ENCODE measurements at regions not wholly inside any gene's neighbourhood (a gene's known extent, or its start where the extent isn't known, plus 50 kb on each side); places are given as distances from the start of the nearest gene placed in this dataset.

DNA sequence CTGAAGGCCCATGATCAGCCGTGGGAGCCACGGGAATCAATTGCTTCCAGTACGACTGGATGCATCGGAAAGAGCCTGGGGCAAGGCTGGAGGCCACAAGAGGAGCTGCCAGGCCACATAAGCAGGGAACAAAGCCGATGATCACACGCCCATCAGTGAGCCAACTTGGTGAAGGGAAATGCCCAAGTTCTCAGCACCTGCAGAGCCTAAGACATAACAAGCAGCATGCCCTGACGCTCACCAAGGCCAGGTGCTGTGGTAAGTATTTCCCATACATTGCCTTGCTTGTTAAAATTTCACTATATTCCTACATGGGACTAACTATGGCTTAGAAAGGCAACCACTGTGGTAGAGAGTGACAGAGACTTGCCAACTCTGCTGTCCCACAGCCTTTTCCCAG is 555.9 kb downstream of the BCL11B start:
- DNase-seq (no peak), ATAC-seq (replicated peaks) (no peak)
- H3K27me3 Mint-ChIP-seq, result peaks cover 33 to 45% of the 10 kb centered on the region in 2 donors
- no peak overlapping the region for H3K4me3 Mint-ChIP-seq
- no peak overlapping the region for H3K27ac Mint-ChIP-seq
- peaks cover 9 to 10% of the 10 kb centered on the region in 2 donors for H3K4me1 Mint-ChIP-seq (ENCODE audit: low read depth in 2 of 2)
- H3K9me3 Mint-ChIP-seq, result no peaks in the 10 kb centered on the region
- H3K36me3 Mint-ChIP-seq (ENCODE audit: insufficient read depth), result peaks cover 4% of the 10 kb centered on the region

DNA sequence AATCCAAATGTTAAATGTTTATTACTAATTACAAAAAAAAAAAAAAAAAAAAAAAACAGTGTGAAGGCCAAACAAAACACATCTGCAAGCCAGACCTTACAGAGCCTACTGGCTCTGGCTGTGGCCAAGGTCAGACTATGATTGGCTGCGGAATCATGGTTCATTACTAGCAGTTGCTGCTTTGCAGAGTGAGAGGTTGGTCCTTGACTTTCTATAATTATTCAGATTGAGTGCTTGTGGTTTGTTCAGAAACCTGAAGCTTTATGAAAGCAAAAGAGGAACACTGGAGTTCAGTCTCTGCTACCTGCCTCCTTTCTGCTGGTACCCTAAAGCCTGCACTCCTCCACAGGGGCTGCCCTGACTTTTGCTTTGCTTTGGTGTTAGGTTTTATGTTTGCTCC is 550.9 kb downstream of the BCL11B start:
- Mint-ChIP-seq H3K36me3 (ENCODE audit: insufficient read depth) (peaks cover 4% of the 10 kb centered on the region), H3K9me3 (no peaks in the 10 kb centered on the region), H3K4me1 (ENCODE audit: low read depth in 2 of 2) (no peaks in the 10 kb centered on the region), H3K4me3 (no peak overlapping the region), H3K27ac (no peak overlapping the region), H3K27me3 (peaks cover 36 to 47% of the 10 kb centered on the region in 2 donors)
- DNase-seq (no peak), ATAC-seq (replicated peaks) (no peak)

DNA sequence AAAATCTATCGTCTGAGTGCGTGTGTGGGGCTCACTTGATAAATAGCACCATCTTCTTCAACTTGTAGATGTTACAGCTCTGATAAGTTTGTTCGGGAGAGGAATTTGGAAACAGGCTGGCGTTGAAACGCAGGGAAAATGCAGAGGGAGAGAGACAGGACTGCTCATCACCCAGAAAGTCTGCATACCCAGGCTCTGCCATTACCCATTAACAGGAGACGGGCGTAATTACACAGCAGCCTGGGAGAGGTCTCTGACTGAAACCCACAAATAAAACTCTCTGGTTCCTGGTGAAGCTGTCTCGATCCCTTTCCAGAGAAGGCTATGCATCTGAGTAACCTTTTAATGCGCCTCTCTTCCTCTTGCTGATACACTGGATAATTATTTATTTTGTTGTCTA is 547.3 kb downstream of the BCL11B start:
- Mint-ChIP-seq H3K9me3 (no peaks in the 10 kb centered on the region), H3K27me3 (peaks cover 27 to 34% of the 10 kb centered on the region in 2 donors), H3K4me1 (ENCODE audit: low read depth in 2 of 2) (no peaks in the 10 kb centered on the region), H3K4me3 (no peak overlapping the region), H3K27ac (peak overlapping the region in 1 of 2 donors; percentile 65), H3K36me3 (ENCODE audit: insufficient read depth) (peaks cover 4% of the 10 kb centered on the region)
- DNase-seq, result no peak
- no peak for ATAC-seq (replicated peaks)

DNA sequence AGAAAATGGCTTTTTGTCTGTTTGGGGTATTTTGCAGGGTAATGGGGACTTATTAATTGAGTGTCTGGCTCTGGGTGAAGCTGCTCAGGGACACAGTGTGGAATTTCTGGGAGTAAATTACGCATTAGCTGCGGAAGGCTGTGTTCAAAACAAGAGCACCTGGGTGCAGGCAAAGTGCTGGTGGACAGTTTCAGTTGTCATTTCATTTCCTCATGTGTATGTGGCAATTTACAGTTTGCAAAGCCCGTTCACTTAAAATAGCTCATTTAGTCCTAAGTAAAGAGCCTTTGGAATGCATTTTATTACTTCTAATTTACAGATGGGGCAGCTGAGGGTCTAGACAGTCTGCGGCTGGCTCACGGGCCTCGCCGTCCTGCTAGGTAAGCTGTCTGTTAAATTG is 546.8 kb downstream of the BCL11B start:
- DNase-seq (no peak), ATAC-seq (replicated peaks) (no peak)
- Mint-ChIP-seq H3K4me1 (ENCODE audit: low read depth in 2 of 2) (no peaks in the 10 kb centered on the region), H3K36me3 (ENCODE audit: insufficient read depth) (peaks cover 4% of the 10 kb centered on the region), H3K4me3 (no peak overlapping the region), H3K27ac (peak overlapping the region in 1 of 2 donors; percentile 65), H3K9me3 (no peaks in the 10 kb centered on the region), H3K27me3 (peaks cover 27 to 34% of the 10 kb centered on the region in 2 donors)

DNA sequence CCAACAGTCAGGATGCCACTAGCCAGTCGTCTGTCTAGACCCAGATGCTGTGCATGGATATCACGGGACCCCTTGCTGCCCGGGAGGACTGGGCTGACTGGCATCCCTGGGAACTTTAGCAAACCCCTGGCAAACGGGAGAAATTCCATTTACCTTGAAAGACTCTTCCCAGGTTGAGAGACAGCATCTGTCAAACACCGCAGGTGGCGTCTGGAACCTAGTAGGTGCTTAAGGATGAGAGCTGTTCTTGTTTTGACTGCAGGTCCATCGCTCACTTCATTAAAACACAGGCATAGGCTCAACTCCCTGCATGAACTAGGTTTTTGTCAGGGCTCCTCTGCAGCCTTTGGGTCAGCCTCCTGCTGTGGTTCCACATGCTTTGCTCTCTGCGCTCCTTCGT is 546.3 kb downstream of the BCL11B start:
- Mint-ChIP-seq H3K9me3 (no peaks in the 10 kb centered on the region), H3K27ac (no peak overlapping the region), H3K4me3 (no peak overlapping the region), H3K36me3 (ENCODE audit: insufficient read depth) (no peaks in the 10 kb centered on the region), H3K4me1 (ENCODE audit: low read depth in 2 of 2) (no peaks in the 10 kb centered on the region), H3K27me3 (peaks cover 27 to 34% of the 10 kb centered on the region in 2 donors)
- DNase-seq (no peak), ATAC-seq (replicated peaks) (no peak)

DNA sequence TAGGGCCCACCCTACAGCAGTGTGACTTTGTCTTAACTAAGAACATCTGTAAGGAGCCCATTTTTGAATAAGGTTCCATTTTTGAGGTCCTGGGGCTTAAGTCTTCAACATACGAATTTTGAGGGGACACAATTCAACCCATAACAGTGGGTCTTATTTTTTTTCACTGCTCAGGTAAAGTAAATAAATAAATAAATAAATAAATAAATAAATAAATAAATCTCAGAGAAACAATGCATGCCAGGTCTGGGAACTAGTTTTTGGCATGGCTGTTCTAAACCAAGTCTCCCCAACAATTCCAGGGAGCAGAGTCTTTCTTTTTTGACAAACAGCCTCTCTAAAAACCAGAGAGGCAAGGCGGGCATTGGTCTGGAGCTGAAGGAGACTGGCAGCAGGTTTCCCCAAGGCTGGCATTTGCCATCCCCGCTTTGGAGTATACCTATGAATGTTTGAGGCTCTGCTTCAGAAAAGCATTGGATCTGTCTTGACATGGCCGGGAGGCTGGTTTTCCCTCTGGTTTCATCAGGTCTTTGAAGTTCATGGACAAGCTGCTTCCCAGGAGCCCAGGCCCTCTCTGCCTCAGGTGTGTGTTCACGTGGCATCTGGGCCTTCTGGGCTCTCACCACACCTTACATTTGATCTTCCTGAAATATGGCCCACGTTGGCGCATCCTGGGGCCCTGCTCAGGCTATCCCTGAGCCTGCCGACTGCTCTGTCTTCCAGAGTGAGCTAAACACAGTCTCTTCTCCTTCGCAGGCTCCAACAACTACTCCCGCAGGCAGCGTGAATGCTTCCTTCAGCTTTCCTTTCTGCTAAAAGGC is 545.2 kb downstream of the BCL11B start:
- Mint-ChIP-seq H3K36me3 (ENCODE audit: insufficient read depth) (no peaks in the 10 kb centered on the region), H3K27ac (no peak overlapping the region), H3K4me1 (ENCODE audit: low read depth in 2 of 2) (no peaks in the 10 kb centered on the region), H3K4me3 (no peak overlapping the region), H3K27me3 (peaks cover 33 to 42% of the 10 kb centered on the region in 2 donors), H3K9me3 (no peaks in the 10 kb centered on the region)
- ATAC-seq (replicated peaks), result no peak
- DNase-seq, result no peak

DNA sequence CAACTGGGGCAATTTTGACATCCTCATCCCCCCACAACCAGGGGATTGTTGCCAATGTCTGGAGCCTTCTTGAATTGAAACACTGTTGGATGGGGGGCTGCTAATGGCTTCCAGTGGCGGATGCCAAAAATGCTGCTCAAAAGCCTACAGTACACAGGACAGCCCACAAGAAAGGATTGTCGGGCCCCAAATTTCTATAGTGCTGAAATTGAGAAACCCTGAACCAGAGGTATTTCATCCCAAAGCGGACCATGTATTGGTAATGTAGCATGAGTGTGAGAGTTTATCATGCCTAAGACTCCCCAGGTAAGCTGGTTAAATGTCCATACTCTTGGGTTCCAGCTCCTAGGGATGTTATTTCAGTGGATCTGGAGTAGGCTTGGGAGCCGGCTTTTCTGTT is 544.0 kb downstream of the BCL11B start:
- peaks cover 34 to 45% of the 10 kb centered on the region in 2 donors for H3K27me3 Mint-ChIP-seq
- no peak for DNase-seq
- no peak overlapping the region for H3K27ac Mint-ChIP-seq
- ATAC-seq (replicated peaks), result no peak
- H3K4me1 Mint-ChIP-seq (ENCODE audit: low read depth in 2 of 2), result no peaks in the 10 kb centered on the region
- no peaks in the 10 kb centered on the region for H3K9me3 Mint-ChIP-seq
- H3K36me3 Mint-ChIP-seq (ENCODE audit: insufficient read depth), result no peaks in the 10 kb centered on the region
- H3K4me3 Mint-ChIP-seq, result no peak overlapping the region

DNA sequence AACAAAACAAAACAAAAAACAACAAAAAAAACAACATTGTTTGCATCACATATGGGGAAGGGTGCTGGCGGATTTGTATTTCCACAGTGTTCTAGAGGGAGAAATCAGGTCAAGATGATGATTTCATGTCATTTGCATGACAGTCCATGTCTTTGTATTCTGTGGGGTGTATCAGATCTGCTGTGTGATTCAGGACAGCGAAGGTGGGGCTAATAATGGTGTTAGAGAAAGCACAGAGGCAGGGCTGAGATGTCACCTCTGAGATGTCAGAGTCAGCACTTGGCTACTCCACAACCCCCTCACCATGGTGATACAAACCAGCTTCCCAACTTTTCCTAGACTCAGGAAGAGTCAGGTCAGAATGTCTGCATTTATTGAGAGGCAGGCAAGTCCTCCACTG is 543.2 kb downstream of the BCL11B start:
- DNase-seq (no peak), ATAC-seq (replicated peaks) (no peak)
- Mint-ChIP-seq H3K9me3 (no peaks in the 10 kb centered on the region), H3K4me3 (no peak overlapping the region), H3K27me3 (peaks cover 34 to 45% of the 10 kb centered on the region in 2 donors), H3K4me1 (ENCODE audit: low read depth in 2 of 2) (no peaks in the 10 kb centered on the region), H3K27ac (no peak overlapping the region), H3K36me3 (ENCODE audit: insufficient read depth) (no peaks in the 10 kb centered on the region)

DNA sequence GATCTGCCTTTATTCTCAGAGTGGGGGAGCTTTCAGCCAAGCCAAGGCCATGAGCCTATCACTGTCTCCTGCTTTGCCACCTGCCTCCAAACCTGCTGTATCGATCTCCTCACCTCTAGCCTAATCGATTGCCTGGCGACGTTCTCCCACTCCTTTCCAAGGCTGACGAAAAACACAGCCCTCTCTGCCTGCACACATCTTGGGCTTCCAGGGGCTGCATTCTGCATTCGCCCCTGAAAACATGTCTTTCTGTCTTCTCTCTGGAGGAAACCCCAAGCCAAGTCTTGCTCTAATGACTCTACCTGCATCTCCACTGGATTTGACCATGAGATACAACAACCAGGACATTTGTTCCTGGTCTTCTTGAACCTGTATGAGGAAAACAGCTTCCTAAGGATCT is 540.7 kb downstream of the BCL11B start:
- ATAC-seq (replicated peaks), result no peak
- H3K27me3 Mint-ChIP-seq, result peaks cover 18 to 24% of the 10 kb centered on the region in 2 donors
- H3K4me3 Mint-ChIP-seq, result no peak overlapping the region
- H3K27ac Mint-ChIP-seq, result no peak overlapping the region
- H3K9me3 Mint-ChIP-seq, result no peaks in the 10 kb centered on the region
- DNase-seq, result no peak
- no peaks in the 10 kb centered on the region for H3K4me1 Mint-ChIP-seq (ENCODE audit: low read depth in 2 of 2)
- no peaks in the 10 kb centered on the region for H3K36me3 Mint-ChIP-seq (ENCODE audit: insufficient read depth)

DNA sequence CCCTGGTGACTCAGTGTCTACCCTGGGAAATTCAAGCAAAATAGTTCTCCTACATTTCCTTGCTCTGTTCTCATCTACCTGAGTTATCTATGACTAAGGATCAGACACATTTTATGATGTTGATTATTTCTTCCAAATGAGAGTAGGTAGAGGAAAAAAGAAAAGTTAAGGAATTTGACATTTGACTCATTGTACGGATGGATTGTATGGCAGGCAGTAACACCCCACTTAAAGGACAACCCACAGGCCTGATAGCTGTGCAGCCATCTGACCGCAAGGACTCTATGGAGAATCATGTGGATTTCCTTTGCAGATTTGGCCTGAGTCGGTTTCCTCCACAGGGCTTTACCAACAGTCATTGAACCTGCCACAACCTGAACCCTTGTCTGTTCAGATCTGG is 540.3 kb downstream of the BCL11B start:
- ATAC-seq (replicated peaks) (no peak), DNase-seq (no peak)
- no peak overlapping the region for H3K4me3 Mint-ChIP-seq
- H3K9me3 Mint-ChIP-seq, result no peaks in the 10 kb centered on the region
- no peaks in the 10 kb centered on the region for H3K4me1 Mint-ChIP-seq (ENCODE audit: low read depth in 2 of 2)
- no peak overlapping the region for H3K27ac Mint-ChIP-seq
- no peaks in the 10 kb centered on the region for H3K36me3 Mint-ChIP-seq (ENCODE audit: insufficient read depth)
- H3K27me3 Mint-ChIP-seq, result peaks cover 15 to 22% of the 10 kb centered on the region in 2 donors

DNA sequence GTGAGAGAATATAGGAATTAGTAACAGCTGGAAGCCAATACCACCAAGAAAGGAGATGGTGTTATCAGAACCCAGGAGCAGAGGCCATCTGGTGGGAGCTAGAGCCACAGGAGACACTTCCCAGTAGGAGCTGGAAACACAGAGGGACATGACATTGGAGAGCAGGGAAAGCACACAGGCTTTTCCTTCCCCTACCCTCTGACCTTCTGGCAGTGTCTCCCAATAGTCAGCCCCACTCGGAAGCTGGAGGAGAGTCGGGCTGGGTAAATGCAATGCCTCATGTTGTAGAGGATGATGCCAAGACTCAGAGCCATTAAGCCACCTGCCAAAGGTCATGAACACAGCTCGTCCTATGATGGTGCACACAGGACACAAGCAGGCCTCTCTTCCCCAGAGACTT is 538.5 kb downstream of the BCL11B start:
- H3K9me3 Mint-ChIP-seq, result no peaks in the 10 kb centered on the region
- H3K27me3 Mint-ChIP-seq, result peaks cover 8 to 11% of the 10 kb centered on the region in 2 donors
- no peaks in the 10 kb centered on the region for H3K4me1 Mint-ChIP-seq (ENCODE audit: low read depth in 2 of 2)
- H3K4me3 Mint-ChIP-seq, result no peak overlapping the region
- DNase-seq (no peak), ATAC-seq (replicated peaks) (no peak)
- no peaks in the 10 kb centered on the region for H3K36me3 Mint-ChIP-seq (ENCODE audit: insufficient read depth)
- H3K27ac Mint-ChIP-seq, result no peak overlapping the region

DNA sequence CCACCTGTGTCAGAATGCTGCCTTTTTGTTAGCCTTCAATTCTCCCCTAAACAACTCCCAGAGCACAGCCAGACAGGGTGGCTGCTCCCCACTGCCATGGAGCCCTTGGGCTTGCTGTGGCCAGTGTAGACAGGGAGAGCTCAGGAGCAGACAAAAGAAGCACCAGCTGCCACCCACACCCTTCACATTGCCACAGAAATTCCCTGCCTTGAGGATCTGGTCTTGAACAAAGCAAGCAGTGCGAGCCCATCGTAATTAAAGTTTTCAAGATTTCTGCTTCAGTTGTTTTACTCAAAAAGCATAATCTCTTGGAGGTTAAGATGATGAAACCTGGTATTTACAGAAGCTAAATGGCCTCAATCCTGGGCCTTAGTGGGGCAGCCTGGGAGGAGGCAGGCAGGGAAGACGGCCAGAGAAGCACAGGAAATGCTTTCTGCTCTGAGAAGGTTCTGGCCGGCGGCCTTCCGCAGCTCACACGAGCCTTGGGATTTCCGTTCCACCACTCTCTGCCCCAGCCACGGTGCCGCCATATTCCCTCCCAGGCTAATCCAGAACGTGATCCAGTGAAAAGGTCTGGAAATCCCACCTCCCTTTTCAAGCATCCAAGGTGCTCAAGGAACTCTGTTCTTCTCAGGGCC is 535.2 kb downstream of the BCL11B start:
- H3K9me3 Mint-ChIP-seq, result no peaks in the 10 kb centered on the region
- H3K4me1 Mint-ChIP-seq (ENCODE audit: low read depth in 2 of 2), result no peaks in the 10 kb centered on the region
- no peak overlapping the region for H3K27ac Mint-ChIP-seq
- no peak overlapping the region for H3K4me3 Mint-ChIP-seq
- no peak for ATAC-seq (replicated peaks)
- peaks cover 1 to 5% of the 10 kb centered on the region in 2 donors for H3K27me3 Mint-ChIP-seq
- no peak for DNase-seq
- H3K36me3 Mint-ChIP-seq (ENCODE audit: insufficient read depth), result no peaks in the 10 kb centered on the region

DNA sequence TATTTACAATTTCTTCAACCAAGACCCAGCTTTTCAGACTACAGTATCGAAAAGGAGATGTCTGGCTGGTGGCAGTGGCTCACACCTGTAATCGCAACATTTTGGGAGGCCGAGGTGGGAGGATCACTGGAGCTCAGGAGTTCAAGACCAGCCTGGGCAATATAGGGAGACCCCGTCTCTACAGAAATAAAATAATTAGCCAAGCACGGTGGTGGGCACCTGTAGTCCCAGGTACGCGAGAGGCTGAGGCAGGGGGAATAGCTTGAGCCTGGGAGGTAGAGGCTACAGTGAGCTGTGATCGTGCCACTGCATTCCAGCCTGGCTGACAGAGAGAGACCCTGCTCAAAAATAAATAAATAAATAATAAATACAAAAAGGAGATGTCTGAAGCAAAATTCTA is 530.5 kb downstream of the BCL11B start:
- H3K27ac Mint-ChIP-seq, result no peak overlapping the region
- peaks cover 14 to 17% of the 10 kb centered on the region in 2 donors for H3K27me3 Mint-ChIP-seq
- ATAC-seq (replicated peaks), result no peak
- H3K4me1 Mint-ChIP-seq (ENCODE audit: low read depth in 2 of 2), result peaks cover 0 to 4% of the 10 kb centered on the region in 2 donors
- no peaks in the 10 kb centered on the region for H3K36me3 Mint-ChIP-seq (ENCODE audit: insufficient read depth)
- no peak for DNase-seq
- H3K9me3 Mint-ChIP-seq, result no peaks in the 10 kb centered on the region
- no peak overlapping the region for H3K4me3 Mint-ChIP-seq

DNA sequence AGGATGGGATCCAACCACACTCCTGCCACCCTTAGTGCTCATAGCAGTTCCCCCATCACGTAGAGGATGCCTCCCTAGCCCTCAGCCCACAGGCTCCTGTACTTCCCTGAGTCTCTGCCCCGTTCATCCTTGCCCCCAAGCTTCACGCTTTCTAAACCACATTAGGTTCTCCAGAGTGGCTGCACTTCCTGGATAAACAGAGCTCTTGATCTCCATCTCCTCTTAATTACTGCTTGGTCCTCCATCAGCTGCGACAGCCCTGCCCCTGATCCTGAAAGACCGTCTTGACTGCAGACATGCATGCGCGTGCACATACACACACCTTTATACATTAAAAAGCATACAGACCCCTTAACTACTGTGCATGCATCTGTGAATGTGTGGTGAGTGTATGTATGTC is 530.0 kb downstream of the BCL11B start:
- H3K4me3 Mint-ChIP-seq, result no peak overlapping the region
- ATAC-seq (replicated peaks), result no peak
- no peaks in the 10 kb centered on the region for H3K36me3 Mint-ChIP-seq (ENCODE audit: insufficient read depth)
- H3K9me3 Mint-ChIP-seq, result no peaks in the 10 kb centered on the region
- H3K4me1 Mint-ChIP-seq (ENCODE audit: low read depth in 2 of 2), result peaks cover 0 to 4% of the 10 kb centered on the region in 2 donors
- no peak for DNase-seq
- H3K27me3 Mint-ChIP-seq, result peaks cover 16 to 20% of the 10 kb centered on the region in 2 donors
- H3K27ac Mint-ChIP-seq, result peak overlapping the region in 1 of 2 donors; percentile 21
